GM18909 (cell line): ENCODE measurements at regions not wholly inside any gene's neighbourhood (a gene's known extent, or its start where the extent isn't known, plus 50 kb on each side); places are given as distances from the start of the nearest gene placed in this dataset.

Experiments
- ATAC-seq: cut with Tn5 transposase; IDR thresholded peaks from one replicate; pipeline ENCODE4 v1.9.1; 2021; ENCODE audit warnings: mild to moderate bottlenecking; ENCODE audit not compliant: unreplicated experiment, poor library complexity

- ATAC-seq: no peak
Measured at GRCh38 chr13:73904625-73905024, 229.6 kb downstream of the KLF12 start.

- ATAC-seq: no peak
Measured at GRCh38 chr13:73903561-73903960, 230.6 kb downstream of the KLF12 start.

GRCh38 chr13:73902847-73903246, 231.4 kb downstream of the KLF12 start:
- no peak for ATAC-seq

- ATAC-seq: no peak
Measured at GRCh38 chr13:73902296-73902695, 231.9 kb downstream of the KLF12 start.

GRCh38 chr13:73901324-73902068, 232.7 kb downstream of the KLF12 start:
- no peak for ATAC-seq

GRCh38 chr13:73900591-73900990, 233.6 kb downstream of the KLF12 start:
- no peak for ATAC-seq

GRCh38 chr13:73898899-73899298, 235.3 kb downstream of the KLF12 start:
- ATAC-seq: no peak

GRCh38 chr13:73898276-73898675, 235.9 kb downstream of the KLF12 start:
- no peak for ATAC-seq

GRCh38 chr13:73894995-73895571, 239.1 kb downstream of the KLF12 start:
- ATAC-seq: no peak

- ATAC-seq: no peak
Measured at GRCh38 chr13:73893833-73894232, 240.4 kb downstream of the KLF12 start.

- no peak for ATAC-seq
Measured at GRCh38 chr13:73891805-73892204, 242.4 kb downstream of the KLF12 start.

GRCh38 chr13:73883162-73883561, 251.0 kb downstream of the KLF12 start:
- no peak for ATAC-seq

- ATAC-seq: no peak
Measured at GRCh38 chr13:73880365-73880764, 253.8 kb downstream of the KLF12 start.

- ATAC-seq: no peak
Measured at GRCh38 chr13:73879346-73880015, 254.7 kb downstream of the KLF12 start.

GRCh38 chr13:73877399-73877798, 256.8 kb downstream of the KLF12 start:
- no peak for ATAC-seq

GRCh38 chr13:73876323-73876722, 257.9 kb downstream of the KLF12 start:
- no peak for ATAC-seq

GRCh38 chr13:73873940-73874830, 260.0 kb downstream of the KLF12 start:
- ATAC-seq: no peak

GRCh38 chr13:73872397-73872796, 261.8 kb downstream of the KLF12 start:
- ATAC-seq: no peak

- ATAC-seq: no peak
Measured at GRCh38 chr13:73870970-73871935, 263.0 kb downstream of the KLF12 start.
